Neural cell (in vitro differentiated cells): ENCODE measurements at regions not wholly inside any gene's neighbourhood (a gene's known extent, or its start where the extent isn't known, plus 50 kb on each side); places are given as distances from the start of the nearest gene placed in this dataset.
A peak's percentile ranks its signal among the peaks of the same experiment; 100 is the strongest.

Source experiments
- H2AFZ ChIP-seq: fragments of 200-600, 300-800 bp; sonication (generic), shearing (Covaris generic); 2 replicates; pipeline ENCODE4 v1.6.0; 2014; ENCODE audit warnings: low read depth, mild to moderate bottlenecking, antibody characterized with exemption, low read length, moderate library complexity
- H3F3A ChIP-seq: fragments of 200-600 bp; shearing (Covaris generic); 2 replicates; pipeline ENCODE4 v1.6.1; 2016; ENCODE audit warnings: mild to moderate bottlenecking, moderate library complexity, mixed read lengths, antibody characterized with exemption, low read length; ENCODE audit not compliant: insufficient read depth, poor library complexity, severe bottlenecking
- H3K27ac ChIP-seq: fragments of 200-600, 300-800 bp; sonication (generic), shearing (Covaris generic); 2 replicates; pipeline ENCODE4 v1.5.1; 2014; ENCODE audit warnings: mild to moderate bottlenecking, low read length, moderate library complexity
- H3K27me3 ChIP-seq: fragments of 300-800, 200-600 bp; sonication (generic), shearing (Covaris generic); 2 replicates; pipeline ENCODE4 v1.6.0; 2014; ENCODE audit warnings: mild to moderate bottlenecking, low read depth, low read length, moderate library complexity; ENCODE audit not compliant: insufficient read depth
- H3K36me3 ChIP-seq: fragments of 300-800, 200-600 bp; sonication (generic), shearing (Covaris generic); 2 replicates; pipeline ENCODE4 v1.5.1; 2014; ENCODE audit warnings: mild to moderate bottlenecking, antibody characterized with exemption, low read length, moderate library complexity; ENCODE audit not compliant: insufficient read depth
- H3K4me2 ChIP-seq: fragments of 300-800, 200-600 bp; sonication (generic), shearing (Covaris generic); 2 replicates; pipeline ENCODE4 v1.6.0; 2014; ENCODE audit warnings: mild to moderate bottlenecking, low read length
- H3K4me3 ChIP-seq: fragments of 300-800, 200-600 bp; sonication (generic), shearing (Covaris generic); 2 replicates; pipeline ENCODE4 v1.5.1; 2014; ENCODE audit warnings: mild to moderate bottlenecking, low read length, moderate library complexity
- H3K79me2 ChIP-seq: fragments of 200-600 bp; shearing (Covaris generic); replicated peaks from 2 replicates; pipeline ENCODE4 v1.6.0; 2014; ENCODE audit warnings: mild to moderate bottlenecking, low read length, moderate library complexity; ENCODE audit not compliant: insufficient read depth
- H3K9ac ChIP-seq: fragments of 300-800, 200-600 bp; sonication (generic), shearing (Covaris generic); 2 replicates; pipeline ENCODE4 v1.6.1; 2016; ENCODE audit warnings: mild to moderate bottlenecking, low read length, mixed read lengths
- H3K9me2 ChIP-seq: fragments of 200-600 bp; shearing (Covaris generic); 2 replicates; pipeline ENCODE4 v1.6.1; 2016; ENCODE audit warnings: mild to moderate bottlenecking, low read length, mixed read lengths; ENCODE audit not compliant: insufficient read depth
- H3K9me3 ChIP-seq: fragments of 200-600, 300-800 bp; sonication (generic), shearing (Covaris generic); 2 replicates; pipeline ENCODE4 v1.6.1; 2016; ENCODE audit warnings: mild to moderate bottlenecking, mixed run types, low read length, moderate library complexity, mixed read lengths
- H4K20me1 ChIP-seq: fragments of 200-600 bp; shearing (Covaris generic); 2 replicates; pipeline ENCODE4 v1.6.1; 2016; ENCODE audit warnings: mild to moderate bottlenecking, mixed run types; ENCODE audit not compliant: insufficient read depth
- EP300 ChIP-seq: fragments of 450-650 bp; conservative IDR thresholded peaks from 2 replicates; pipeline ENCODE4 v1.6.1; 2014; ENCODE audit warnings: antibody characterized with exemption, mild to moderate bottlenecking, moderate library complexity; ENCODE audit not compliant: poor library complexity, severe bottlenecking
- EZH2 ChIP-seq: fragments of 200-600, 300-800 bp; shearing (Covaris generic), sonication (generic); IDR thresholded peaks from 2 replicates; pipeline ENCODE4 v1.6.1; 2014; ENCODE audit warnings: antibody characterized with exemption, low read length, borderline replicate concordance, mild to moderate bottlenecking; ENCODE audit not compliant: insufficient read depth, poor library complexity, severe bottlenecking
- MXI1 ChIP-seq: fragments of 450-650 bp; conservative IDR thresholded peaks from 2 replicates; pipeline ENCODE4 v1.6.1; 2014; ENCODE audit warnings: antibody characterized with exemption, mild to moderate bottlenecking; ENCODE audit not compliant: poor library complexity, severe bottlenecking
- POLR2AphosphoS5 ChIP-seq: IDR thresholded peaks from 2 replicates; pipeline ENCODE4 v1.6.1; 2012
- RAD21 ChIP-seq: fragments of 450-650 bp; conservative IDR thresholded peaks from 2 replicates; pipeline ENCODE4 v1.6.1; 2014; ENCODE audit warnings: antibody characterized with exemption, mild to moderate bottlenecking, moderate library complexity
- SMC3 ChIP-seq: fragments of 450-650 bp; conservative IDR thresholded peaks from 2 replicates; pipeline ENCODE4 v1.6.1; 2014; ENCODE audit warnings: antibody characterized with exemption, mild to moderate bottlenecking, moderate library complexity; ENCODE audit not compliant: poor library complexity
- TAF1 ChIP-seq: IDR thresholded peaks from 2 replicates; pipeline ENCODE4 v1.6.1; 2012; ENCODE audit warnings: low read depth
- TF ChIP-seq, protein P1 (sequence below): IDR thresholded peaks from 2 replicates; pipeline ENCODE4 v1.6.1; 2012; ENCODE audit warnings: borderline replicate concordance
- TF ChIP-seq, protein P2 (sequence below): fragments of 450-650 bp; IDR thresholded peaks from 2 replicates; pipeline ENCODE4 v1.5.1; 2014; ENCODE audit warnings: antibody characterized with exemption, mild to moderate bottlenecking, moderate library complexity; ENCODE audit not compliant: poor library complexity, severe bottlenecking

- H4K20me1 ChIP-seq, result no peaks in the 10 kb centered on the region
- peak overlapping the region; percentile 74 for H3K27ac ChIP-seq
- no peak overlapping the region for H3K4me2 ChIP-seq
- H3K36me3 ChIP-seq, result no peaks in the 10 kb centered on the region
- H3K4me3 ChIP-seq, result no peak overlapping the region
- no peaks in the 10 kb centered on the region for H3K27me3 ChIP-seq
- H3K9ac ChIP-seq, result no peak overlapping the region
- no peaks in the 10 kb centered on the region for H3K9me3 ChIP-seq
- H2AFZ ChIP-seq, result no peak overlapping the region
- H3F3A ChIP-seq, result no peaks in the 10 kb centered on the region
- TF ChIP-seq EP300, result peak; percentile 75
- peak; percentile 64 for TF ChIP-seq POLR2AphosphoS5
- no peak for TF ChIP-seq MXI1
- TF ChIP-seq, protein P1, sequence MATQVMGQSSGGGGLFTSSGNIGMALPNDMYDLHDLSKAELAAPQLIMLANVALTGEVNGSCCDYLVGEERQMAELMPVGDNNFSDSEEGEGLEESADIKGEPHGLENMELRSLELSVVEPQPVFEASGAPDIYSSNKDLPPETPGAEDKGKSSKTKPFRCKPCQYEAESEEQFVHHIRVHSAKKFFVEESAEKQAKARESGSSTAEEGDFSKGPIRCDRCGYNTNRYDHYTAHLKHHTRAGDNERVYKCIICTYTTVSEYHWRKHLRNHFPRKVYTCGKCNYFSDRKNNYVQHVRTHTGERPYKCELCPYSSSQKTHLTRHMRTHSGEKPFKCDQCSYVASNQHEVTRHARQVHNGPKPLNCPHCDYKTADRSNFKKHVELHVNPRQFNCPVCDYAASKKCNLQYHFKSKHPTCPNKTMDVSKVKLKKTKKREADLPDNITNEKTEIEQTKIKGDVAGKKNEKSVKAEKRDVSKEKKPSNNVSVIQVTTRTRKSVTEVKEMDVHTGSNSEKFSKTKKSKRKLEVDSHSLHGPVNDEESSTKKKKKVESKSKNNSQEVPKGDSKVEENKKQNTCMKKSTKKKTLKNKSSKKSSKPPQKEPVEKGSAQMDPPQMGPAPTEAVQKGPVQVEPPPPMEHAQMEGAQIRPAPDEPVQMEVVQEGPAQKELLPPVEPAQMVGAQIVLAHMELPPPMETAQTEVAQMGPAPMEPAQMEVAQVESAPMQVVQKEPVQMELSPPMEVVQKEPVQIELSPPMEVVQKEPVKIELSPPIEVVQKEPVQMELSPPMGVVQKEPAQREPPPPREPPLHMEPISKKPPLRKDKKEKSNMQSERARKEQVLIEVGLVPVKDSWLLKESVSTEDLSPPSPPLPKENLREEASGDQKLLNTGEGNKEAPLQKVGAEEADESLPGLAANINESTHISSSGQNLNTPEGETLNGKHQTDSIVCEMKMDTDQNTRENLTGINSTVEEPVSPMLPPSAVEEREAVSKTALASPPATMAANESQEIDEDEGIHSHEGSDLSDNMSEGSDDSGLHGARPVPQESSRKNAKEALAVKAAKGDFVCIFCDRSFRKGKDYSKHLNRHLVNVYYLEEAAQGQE, result no peak
- H3K9me2 ChIP-seq, result no peaks in the 10 kb centered on the region
- H3K79me2 ChIP-seq, result no peaks in the 10 kb centered on the region
Measured at GRCh38 chr2:65939687-65940086, 495.2 kb upstream of the MEIS1 start.

- Histone ChIP-seq H3F3A (no peaks in the 10 kb centered on the region), H3K36me3 (no peaks in the 10 kb centered on the region), H3K27me3 (no peaks in the 10 kb centered on the region), H3K9me3 (no peaks in the 10 kb centered on the region), H3K9me2 (no peaks in the 10 kb centered on the region), H3K27ac (no peak overlapping the region), H3K4me3 (no peak overlapping the region), H3K79me2 (no peaks in the 10 kb centered on the region), H3K4me2 (no peak overlapping the region), H3K9ac (no peak overlapping the region), H2AFZ (no peak overlapping the region), H4K20me1 (no peaks in the 10 kb centered on the region)
- TF ChIP-seq SMC3, result no peak
- TF ChIP-seq TAF1, result no peak
- no peak for TF ChIP-seq EZH2
- TF ChIP-seq EP300, result no peak
- no peak for TF ChIP-seq POLR2AphosphoS5
- TF ChIP-seq, protein P2, sequence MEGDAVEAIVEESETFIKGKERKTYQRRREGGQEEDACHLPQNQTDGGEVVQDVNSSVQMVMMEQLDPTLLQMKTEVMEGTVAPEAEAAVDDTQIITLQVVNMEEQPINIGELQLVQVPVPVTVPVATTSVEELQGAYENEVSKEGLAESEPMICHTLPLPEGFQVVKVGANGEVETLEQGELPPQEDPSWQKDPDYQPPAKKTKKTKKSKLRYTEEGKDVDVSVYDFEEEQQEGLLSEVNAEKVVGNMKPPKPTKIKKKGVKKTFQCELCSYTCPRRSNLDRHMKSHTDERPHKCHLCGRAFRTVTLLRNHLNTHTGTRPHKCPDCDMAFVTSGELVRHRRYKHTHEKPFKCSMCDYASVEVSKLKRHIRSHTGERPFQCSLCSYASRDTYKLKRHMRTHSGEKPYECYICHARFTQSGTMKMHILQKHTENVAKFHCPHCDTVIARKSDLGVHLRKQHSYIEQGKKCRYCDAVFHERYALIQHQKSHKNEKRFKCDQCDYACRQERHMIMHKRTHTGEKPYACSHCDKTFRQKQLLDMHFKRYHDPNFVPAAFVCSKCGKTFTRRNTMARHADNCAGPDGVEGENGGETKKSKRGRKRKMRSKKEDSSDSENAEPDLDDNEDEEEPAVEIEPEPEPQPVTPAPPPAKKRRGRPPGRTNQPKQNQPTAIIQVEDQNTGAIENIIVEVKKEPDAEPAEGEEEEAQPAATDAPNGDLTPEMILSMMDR, result no peak
- TF ChIP-seq, protein P1, result no peak
- TF ChIP-seq RAD21, result no peak
- no peak for TF ChIP-seq MXI1
Measured at GRCh38 chr2:65937379-65938160, 497.4 kb upstream of the MEIS1 start.
